Osteoblast (primary cell): ENCODE measurements at regions not wholly inside any gene's neighbourhood (a gene's known extent, or its start where the extent isn't known, plus 50 kb on each side); places are given as distances from the start of the nearest gene placed in this dataset.

Source experiments
- DNase-seq: peaks from one replicate; pipeline ENCODE4 v3.0.0; 2011; ENCODE audit warnings: low spot score, mixed read lengths; ENCODE audit not compliant: insufficient read length; ENCODE audit errors: missing footprints
- H2AFZ ChIP-seq: 2 replicates; pipeline ENCODE4 v1.6.0; 2011; ENCODE audit warnings: mild to moderate bottlenecking, low read length
- H3K27ac ChIP-seq: 2 replicates; pipeline ENCODE4 v1.5.1; 2011; ENCODE audit warnings: mild to moderate bottlenecking, low read depth, low read length, moderate library complexity
- H3K27me3 ChIP-seq: 2 replicates; pipeline ENCODE4 v1.6.0; 2012; ENCODE audit warnings: mild to moderate bottlenecking, control low read depth, inconsistent platforms, low read length, moderate library complexity; ENCODE audit not compliant: insufficient read depth
- H3K36me3 ChIP-seq: 2 replicates; pipeline ENCODE4 v1.5.1; 2011; ENCODE audit warnings: mild to moderate bottlenecking, low read length, control low read depth, moderate library complexity; ENCODE audit not compliant: insufficient read depth
- H3K4me1 ChIP-seq: 2 replicates; pipeline ENCODE4 v1.5.1; 2011; ENCODE audit warnings: mild to moderate bottlenecking, low read length, control low read depth, moderate library complexity; ENCODE audit not compliant: insufficient read depth
- H3K4me2 ChIP-seq: 2 replicates; pipeline ENCODE4 v1.6.0; 2011; ENCODE audit warnings: mild to moderate bottlenecking, low read length; ENCODE audit not compliant: insufficient read depth
- H3K4me3 ChIP-seq: fragments of 200-600 bp; sonication (generic); 3 replicates; pipeline ENCODE4 v1.5.1; 2012; ENCODE audit warnings: mild to moderate bottlenecking, low read length, inconsistent platforms; ENCODE audit not compliant: insufficient read depth
- H3K79me2 ChIP-seq: 2 replicates; pipeline ENCODE4 v1.6.0; 2012; ENCODE audit warnings: mild to moderate bottlenecking, low read length, control low read depth, inconsistent platforms; ENCODE audit not compliant: insufficient read depth
- H3K9me3 ChIP-seq: 2 replicates; pipeline ENCODE4 v1.5.1; 2011; ENCODE audit warnings: low read depth, low read length, control low read depth
- H4K20me1 ChIP-seq: 2 replicates; pipeline ENCODE4 v1.6.0; 2012; ENCODE audit warnings: mild to moderate bottlenecking, low read length, control low read depth; ENCODE audit not compliant: insufficient read depth
- TF ChIP-seq, protein P1 (sequence below): IDR thresholded peaks from 2 replicates; pipeline ENCODE4 v1.5.1; 2011; ENCODE audit warnings: mild to moderate bottlenecking, low read depth, low read length, moderate library complexity; ENCODE audit errors: extremely low read depth

DNA sequence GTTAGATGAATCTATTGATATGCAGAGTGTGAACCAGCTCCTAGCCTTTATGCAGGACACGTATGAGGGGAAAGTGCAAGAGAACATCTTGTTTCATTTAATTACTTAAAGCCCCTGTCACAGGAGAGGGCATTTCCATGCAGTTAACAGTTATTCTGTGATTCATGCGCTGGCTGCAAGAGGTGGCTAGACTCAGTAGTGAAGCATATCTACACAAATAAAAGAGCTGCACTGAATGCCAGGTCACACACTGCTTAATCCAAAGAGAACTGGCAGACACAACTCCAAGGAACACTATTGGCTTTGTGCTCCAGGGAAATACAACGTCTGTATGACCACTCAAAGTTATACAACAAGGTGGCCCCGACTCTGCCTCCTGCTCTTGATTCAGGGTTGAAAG, 394.1 kb downstream of the C12orf75 start:
- TF ChIP-seq, protein P1, sequence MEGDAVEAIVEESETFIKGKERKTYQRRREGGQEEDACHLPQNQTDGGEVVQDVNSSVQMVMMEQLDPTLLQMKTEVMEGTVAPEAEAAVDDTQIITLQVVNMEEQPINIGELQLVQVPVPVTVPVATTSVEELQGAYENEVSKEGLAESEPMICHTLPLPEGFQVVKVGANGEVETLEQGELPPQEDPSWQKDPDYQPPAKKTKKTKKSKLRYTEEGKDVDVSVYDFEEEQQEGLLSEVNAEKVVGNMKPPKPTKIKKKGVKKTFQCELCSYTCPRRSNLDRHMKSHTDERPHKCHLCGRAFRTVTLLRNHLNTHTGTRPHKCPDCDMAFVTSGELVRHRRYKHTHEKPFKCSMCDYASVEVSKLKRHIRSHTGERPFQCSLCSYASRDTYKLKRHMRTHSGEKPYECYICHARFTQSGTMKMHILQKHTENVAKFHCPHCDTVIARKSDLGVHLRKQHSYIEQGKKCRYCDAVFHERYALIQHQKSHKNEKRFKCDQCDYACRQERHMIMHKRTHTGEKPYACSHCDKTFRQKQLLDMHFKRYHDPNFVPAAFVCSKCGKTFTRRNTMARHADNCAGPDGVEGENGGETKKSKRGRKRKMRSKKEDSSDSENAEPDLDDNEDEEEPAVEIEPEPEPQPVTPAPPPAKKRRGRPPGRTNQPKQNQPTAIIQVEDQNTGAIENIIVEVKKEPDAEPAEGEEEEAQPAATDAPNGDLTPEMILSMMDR, result no peak

DNA sequence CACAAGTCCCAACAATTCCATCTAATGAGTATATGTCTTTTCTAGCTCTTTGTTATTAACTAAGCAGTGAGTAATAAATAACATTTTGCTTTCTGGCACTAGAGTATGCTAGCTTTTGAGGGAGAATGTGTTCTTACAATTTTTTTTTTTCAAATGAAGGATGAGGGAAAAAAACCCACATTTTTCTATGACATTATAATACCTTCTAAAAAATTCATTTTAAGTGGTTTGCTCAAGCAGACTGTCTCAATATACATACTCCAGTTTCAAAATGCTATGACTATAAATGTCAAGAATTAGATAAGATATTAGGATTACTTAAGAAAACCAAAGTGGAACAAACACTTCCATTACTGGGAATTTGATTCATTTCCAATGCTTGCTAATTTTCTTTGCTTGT, 394.6 kb downstream of the C12orf75 start:
- Histone ChIP-seq H4K20me1 (no peaks in the 10 kb centered on the region), H3K27ac (no peak overlapping the region), H3K36me3 (no peaks in the 10 kb centered on the region), H3K9me3 (no peaks in the 10 kb centered on the region), H3K79me2 (no peaks in the 10 kb centered on the region), H3K4me3 (no peak overlapping the region), H2AFZ (no peak overlapping the region), H3K4me2 (no peak overlapping the region), H3K4me1 (no peaks in the 10 kb centered on the region), H3K27me3 (peaks cover 14% of the 10 kb centered on the region)
- DNase-seq, result no peak
- TF ChIP-seq, protein P1, result no peak

More for the DNA sequence above, 394.1 kb downstream of the C12orf75 start:
- H3K79me2 ChIP-seq, result no peaks in the 10 kb centered on the region
- no peak for DNase-seq
- no peak overlapping the region for H3K27ac ChIP-seq
- H4K20me1 ChIP-seq, result no peaks in the 10 kb centered on the region
- H3K4me3 ChIP-seq, result no peak overlapping the region
- H3K9me3 ChIP-seq, result no peaks in the 10 kb centered on the region
- H3K36me3 ChIP-seq, result no peaks in the 10 kb centered on the region
- no peak overlapping the region for H3K4me2 ChIP-seq
- no peak overlapping the region for H2AFZ ChIP-seq
- H3K4me1 ChIP-seq, result no peaks in the 10 kb centered on the region
- peaks cover 14% of the 10 kb centered on the region for H3K27me3 ChIP-seq

DNA sequence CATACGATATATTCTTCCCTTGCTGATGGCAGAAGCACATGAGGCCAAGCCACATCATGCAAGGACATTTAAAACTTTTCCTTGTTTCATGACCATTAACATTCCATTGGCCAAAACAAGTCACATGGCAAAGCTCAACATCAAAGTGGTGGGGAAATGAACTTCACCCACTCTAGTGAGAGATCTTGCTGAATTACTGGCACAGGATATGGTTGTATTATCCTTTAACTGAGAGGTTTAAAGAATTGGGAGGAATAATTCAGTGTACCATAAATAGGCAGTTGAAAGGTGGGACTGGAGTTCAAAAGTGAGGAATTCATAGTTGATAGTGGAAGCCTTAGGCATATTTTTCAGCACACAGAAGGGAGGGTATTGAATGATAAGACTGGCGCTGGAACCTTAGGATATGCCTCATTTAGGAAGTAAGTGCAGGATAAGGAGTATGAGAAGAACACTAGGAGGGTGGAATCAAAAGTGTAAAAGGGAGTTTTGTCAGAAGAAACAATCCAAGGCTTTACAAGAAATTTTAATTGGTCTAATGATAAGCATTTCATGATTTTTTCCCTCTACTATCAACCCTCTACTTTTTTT, 398.8 kb downstream of the C12orf75 start:
- Histone ChIP-seq H2AFZ (no peak overlapping the region), H3K4me2 (no peak overlapping the region), H3K9me3 (no peaks in the 10 kb centered on the region), H3K4me1 (no peaks in the 10 kb centered on the region), H3K27ac (no peak overlapping the region), H4K20me1 (no peaks in the 10 kb centered on the region), H3K27me3 (peaks cover 10% of the 10 kb centered on the region), H3K4me3 (no peak overlapping the region), H3K36me3 (no peaks in the 10 kb centered on the region), H3K79me2 (no peaks in the 10 kb centered on the region)
- no peak for DNase-seq
- TF ChIP-seq, protein P1, result no peak

DNA sequence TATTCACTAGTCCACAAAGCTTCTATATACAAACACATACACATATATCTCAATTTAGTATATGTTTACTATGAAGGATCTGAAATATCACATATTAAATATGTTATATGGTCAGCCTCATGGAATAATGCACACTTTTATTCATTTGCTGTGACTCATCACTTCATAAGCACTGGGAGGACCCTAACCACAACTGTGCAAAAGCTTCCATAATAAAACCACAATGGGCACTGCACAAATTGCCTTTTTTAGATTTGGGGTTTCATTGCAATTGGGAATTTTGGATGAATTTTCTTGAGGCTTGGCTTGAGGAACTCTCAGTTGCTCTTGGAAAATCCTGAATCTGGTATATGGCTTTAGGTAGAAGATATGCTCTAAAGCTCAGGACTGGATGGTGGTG, 399.4 kb downstream of the C12orf75 start:
- Histone ChIP-seq H3K4me2 (no peak overlapping the region), H3K4me3 (no peak overlapping the region), H3K36me3 (no peaks in the 10 kb centered on the region), H2AFZ (no peak overlapping the region), H3K4me1 (no peaks in the 10 kb centered on the region), H3K27me3 (peaks cover 10% of the 10 kb centered on the region), H4K20me1 (no peaks in the 10 kb centered on the region), H3K79me2 (no peaks in the 10 kb centered on the region), H3K9me3 (no peaks in the 10 kb centered on the region), H3K27ac (no peak overlapping the region)
- no peak for DNase-seq
- TF ChIP-seq, protein P1, result no peak
